Ascending aorta (tissue), 2 donors: ENCODE measurements at regions not wholly inside any gene's neighbourhood (a gene's known extent, or its start where the extent isn't known, plus 50 kb on each side); places are given as distances from the start of the nearest gene placed in this dataset.

Experiments
- DNase-seq, 2 donors: peaks; one replicate each; pipeline ENCODE4 v3.0.0-alpha.2; 2019; ENCODE audit warnings: low spot score in 2 of 2
- H3K27ac ChIP-seq, 2 donors: fragments of 200-600 bp; sonication (generic); one replicate each; pipeline ENCODE4 v1.5.1; 2016 to 2017; ENCODE audit warnings: mild to moderate bottlenecking in 1 of 2
- H3K27me3 ChIP-seq: fragments of 200-600 bp; sonication (generic); one replicate; pipeline ENCODE4 v1.5.1; 2017
- H3K36me3 ChIP-seq, 2 donors: fragments of 200-600 bp; sonication (generic); one replicate each; pipeline ENCODE4 v1.5.1; 2016
- H3K4me1 ChIP-seq, 2 donors: fragments of 200-600 bp; sonication (generic); one replicate each; pipeline ENCODE4 v1.5.1; 2016 to 2017; ENCODE audit warnings: mild to moderate bottlenecking in 1 of 2
- H3K4me3 ChIP-seq, 2 donors: fragments of 200-600 bp; sonication (generic); one replicate each; pipeline ENCODE4 v1.5.1; 2016 to 2017; ENCODE audit warnings: mild to moderate bottlenecking in 1 of 2
- H3K9me3 ChIP-seq, 2 donors: fragments of 200-600 bp; sonication (generic); one replicate each; pipeline ENCODE4 v1.5.1; 2016
- intact Hi-C: fragments of 100-400 bp; cut with DNase I; formaldehyde crosslinking; loops from one replicate; pipeline ENCODE4 v1.15.1; 2023
- TF ChIP-seq, protein P1 (sequence below), 3 experiments: fragments of 200-600 bp in 2 of 3; fragments of 450-650 bp in 1 of 3; sonication (generic) in 2 of 3; IDR thresholded peaks; one replicate each; pipeline ENCODE4 v1.5.1; 2016 to 2019; ENCODE audit warnings: antibody characterized with exemption in 3 of 3, mild to moderate bottlenecking in 1 of 3, moderate library complexity in 1 of 3

DNA sequence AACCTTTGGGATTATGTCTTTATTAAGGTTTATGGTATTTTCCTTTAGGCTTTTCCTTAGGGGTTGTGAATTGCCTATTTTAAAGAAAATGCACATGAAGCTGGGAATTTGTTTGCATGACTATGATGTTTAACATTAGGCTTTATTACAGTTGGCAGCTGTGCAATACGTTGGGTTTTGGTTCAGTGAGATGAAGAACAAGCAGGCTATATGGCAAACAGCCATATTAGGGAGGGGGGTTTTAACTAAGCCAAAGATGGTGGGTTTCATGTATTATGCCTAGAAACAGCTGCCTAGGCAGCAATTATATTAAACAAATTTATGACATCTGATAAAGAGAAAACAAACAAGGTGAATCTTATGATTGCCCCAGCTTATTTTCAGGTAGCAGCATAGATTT lies 880.8 kb downstream of the FAM181B start:
- TF ChIP-seq, protein P1, sequence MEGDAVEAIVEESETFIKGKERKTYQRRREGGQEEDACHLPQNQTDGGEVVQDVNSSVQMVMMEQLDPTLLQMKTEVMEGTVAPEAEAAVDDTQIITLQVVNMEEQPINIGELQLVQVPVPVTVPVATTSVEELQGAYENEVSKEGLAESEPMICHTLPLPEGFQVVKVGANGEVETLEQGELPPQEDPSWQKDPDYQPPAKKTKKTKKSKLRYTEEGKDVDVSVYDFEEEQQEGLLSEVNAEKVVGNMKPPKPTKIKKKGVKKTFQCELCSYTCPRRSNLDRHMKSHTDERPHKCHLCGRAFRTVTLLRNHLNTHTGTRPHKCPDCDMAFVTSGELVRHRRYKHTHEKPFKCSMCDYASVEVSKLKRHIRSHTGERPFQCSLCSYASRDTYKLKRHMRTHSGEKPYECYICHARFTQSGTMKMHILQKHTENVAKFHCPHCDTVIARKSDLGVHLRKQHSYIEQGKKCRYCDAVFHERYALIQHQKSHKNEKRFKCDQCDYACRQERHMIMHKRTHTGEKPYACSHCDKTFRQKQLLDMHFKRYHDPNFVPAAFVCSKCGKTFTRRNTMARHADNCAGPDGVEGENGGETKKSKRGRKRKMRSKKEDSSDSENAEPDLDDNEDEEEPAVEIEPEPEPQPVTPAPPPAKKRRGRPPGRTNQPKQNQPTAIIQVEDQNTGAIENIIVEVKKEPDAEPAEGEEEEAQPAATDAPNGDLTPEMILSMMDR (IDR thresholded peaks at IDR 0.05): no peak
- Histone ChIP-seq H3K36me3 (no peaks in the 10 kb centered on the region), H3K27me3 (no peaks in the 10 kb centered on the region), H3K27ac (no peak overlapping the region), H3K4me3 (no peak overlapping the region), H3K4me1 (no peaks in the 10 kb centered on the region), H3K9me3 (no peaks in the 10 kb centered on the region)
- intact Hi-C loops: no loop called here
- DNase-seq: no peak

DNA sequence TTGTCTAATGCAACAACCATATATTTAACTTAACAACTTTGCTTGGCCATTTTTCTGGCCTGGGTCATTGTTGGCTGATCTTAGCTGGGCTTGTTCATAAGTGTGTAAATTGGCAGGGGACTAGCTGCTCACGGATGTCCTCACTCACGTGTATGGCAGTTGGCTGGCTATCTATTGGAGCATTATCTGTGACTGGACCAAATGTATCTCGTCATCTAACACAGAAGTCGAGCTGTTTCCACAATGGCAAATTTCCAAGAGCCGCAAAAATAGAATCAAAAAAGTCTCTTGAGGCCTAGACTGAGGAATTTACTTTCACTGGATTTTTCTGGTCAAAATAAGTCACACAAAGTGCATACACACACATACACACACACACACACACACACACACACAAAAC lies 893.3 kb downstream of the FAM181B start:
- no peak for DNase-seq
- H3K27ac ChIP-seq: no peak overlapping the region
- intact Hi-C loops: no loop called here
- TF ChIP-seq, protein P1 (IDR thresholded peaks at IDR 0.05): no peak
- H3K4me1 ChIP-seq: peaks cover 0 to 2% of the 10 kb centered on the region in 2 donors
- no peaks in the 10 kb centered on the region for H3K9me3 ChIP-seq
- H3K4me3 ChIP-seq: no peak overlapping the region
- H3K36me3 ChIP-seq: no peaks in the 10 kb centered on the region
- no peaks in the 10 kb centered on the region for H3K27me3 ChIP-seq

DNA sequence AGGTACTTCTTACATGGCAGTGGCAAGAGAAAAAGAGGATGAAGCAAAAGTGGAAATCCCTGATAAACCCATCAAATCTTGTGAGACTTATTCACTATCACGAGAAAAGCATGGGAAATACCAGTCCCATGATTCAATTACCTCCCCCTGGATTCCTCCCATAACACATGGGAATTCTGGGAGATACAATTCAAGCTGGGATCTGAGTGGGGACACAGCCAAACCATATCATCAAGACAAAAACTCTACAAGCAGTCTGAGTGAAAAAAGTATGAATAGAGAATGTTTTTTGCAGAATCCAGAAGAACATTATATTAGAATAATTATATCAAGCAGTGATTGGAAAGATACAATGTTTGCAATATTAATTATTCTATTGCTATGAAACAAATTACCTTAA lies 893.7 kb downstream of the FAM181B start:
- TF ChIP-seq, protein P1 (IDR thresholded peaks at IDR 0.05): no peak
- Histone ChIP-seq H3K9me3 (no peaks in the 10 kb centered on the region), H3K4me1 (peaks cover 0 to 2% of the 10 kb centered on the region in 2 donors), H3K27ac (no peak overlapping the region), H3K4me3 (no peak overlapping the region), H3K27me3 (no peaks in the 10 kb centered on the region), H3K36me3 (no peaks in the 10 kb centered on the region)
- intact Hi-C loops: no loop called here
- DNase-seq: no peak

DNA sequence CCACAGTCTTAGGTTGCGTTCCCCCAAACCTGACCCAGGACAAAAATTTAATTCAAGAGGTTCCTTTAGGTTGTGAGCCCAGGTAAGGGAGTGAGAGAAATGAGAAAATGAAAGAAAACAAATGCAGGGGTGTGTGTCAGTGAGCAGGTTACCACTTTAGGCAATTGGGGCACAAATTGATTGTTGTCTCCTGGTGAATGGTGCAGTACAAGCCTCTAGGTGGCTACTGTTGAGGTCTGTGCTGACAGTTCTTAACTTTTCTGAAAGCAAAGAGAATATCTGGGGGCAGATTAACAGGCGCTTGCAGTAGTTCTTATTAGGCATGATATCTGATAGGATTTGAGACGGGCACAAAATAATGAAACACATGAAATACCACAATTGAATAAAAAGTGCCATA lies 894.6 kb downstream of the FAM181B start:
- Histone ChIP-seq H3K4me3 (no peak overlapping the region), H3K27me3 (no peaks in the 10 kb centered on the region), H3K27ac (no peak overlapping the region), H3K9me3 (no peaks in the 10 kb centered on the region), H3K4me1 (peaks cover 0 to 2% of the 10 kb centered on the region in 2 donors), H3K36me3 (no peaks in the 10 kb centered on the region)
- intact Hi-C loops: no loop called here
- TF ChIP-seq, protein P1 (IDR thresholded peaks at IDR 0.05): no peak
- DNase-seq: no peak

DNA sequence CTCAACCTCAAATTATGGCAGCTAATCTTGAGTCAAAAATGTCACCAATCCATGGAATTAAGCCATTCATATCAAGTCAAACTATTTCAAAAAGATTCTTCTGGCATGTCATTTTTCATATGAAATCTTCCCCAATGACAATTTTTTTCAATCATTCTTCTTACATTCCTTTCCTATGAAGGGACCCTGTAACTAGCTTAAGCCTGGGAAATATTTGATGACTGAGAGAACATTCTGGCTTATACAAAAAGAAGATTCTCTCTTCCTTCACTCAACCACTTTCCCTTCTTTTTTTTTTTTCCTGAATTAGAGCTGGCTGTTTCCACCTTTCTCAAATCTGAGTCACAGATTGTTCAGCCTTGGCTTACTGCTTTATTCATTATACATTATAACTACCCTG lies 903.7 kb downstream of the FAM181B start:
- no peaks in the 10 kb centered on the region for H3K9me3 ChIP-seq
- no peaks in the 10 kb centered on the region for H3K27me3 ChIP-seq
- no peaks in the 10 kb centered on the region for H3K36me3 ChIP-seq
- H3K4me3 ChIP-seq: no peak overlapping the region
- H3K27ac ChIP-seq: no peak overlapping the region
- H3K4me1 ChIP-seq: no peaks in the 10 kb centered on the region
- no peak for DNase-seq
- intact Hi-C loops: no loop called here
- TF ChIP-seq, protein P1 (IDR thresholded peaks at IDR 0.05): no peak

DNA sequence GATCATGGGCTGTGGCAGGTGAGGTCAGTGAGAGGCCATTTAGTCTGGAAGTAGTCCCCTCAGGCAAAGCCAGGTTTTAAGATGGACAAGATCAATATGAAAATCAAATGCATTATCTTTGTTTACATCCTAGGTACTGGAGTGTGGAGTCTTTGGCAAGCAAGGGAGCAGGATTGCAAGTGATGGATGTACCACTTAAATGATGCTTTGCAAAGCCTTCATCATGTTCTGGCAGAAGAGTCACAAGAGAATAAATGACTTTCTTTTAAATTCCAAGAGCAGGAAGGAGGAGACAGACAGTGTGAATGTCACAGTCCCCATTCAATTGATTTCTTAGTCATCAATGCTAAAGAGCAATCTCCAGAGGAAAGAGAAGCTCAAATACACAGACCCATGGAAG lies 908.3 kb downstream of the FAM181B start:
- Histone ChIP-seq H3K4me3 (no peak overlapping the region), H3K4me1 (no peaks in the 10 kb centered on the region), H3K27ac (no peak overlapping the region), H3K27me3 (no peaks in the 10 kb centered on the region), H3K36me3 (no peaks in the 10 kb centered on the region), H3K9me3 (no peaks in the 10 kb centered on the region)
- intact Hi-C loops: no loop called here
- TF ChIP-seq, protein P1 (IDR thresholded peaks at IDR 0.05): no peak
- no peak for DNase-seq
